CMK (cell line): ENCODE measurements at regions not wholly inside any gene's neighbourhood (a gene's known extent, or its start where the extent isn't known, plus 50 kb on each side); places are given as distances from the start of the nearest gene placed in this dataset.

Source experiments
- DNase-seq: peaks from one replicate; pipeline ENCODE4 v3.0.0-alpha.2; 2010; ENCODE audit warnings: low read depth

DNA sequence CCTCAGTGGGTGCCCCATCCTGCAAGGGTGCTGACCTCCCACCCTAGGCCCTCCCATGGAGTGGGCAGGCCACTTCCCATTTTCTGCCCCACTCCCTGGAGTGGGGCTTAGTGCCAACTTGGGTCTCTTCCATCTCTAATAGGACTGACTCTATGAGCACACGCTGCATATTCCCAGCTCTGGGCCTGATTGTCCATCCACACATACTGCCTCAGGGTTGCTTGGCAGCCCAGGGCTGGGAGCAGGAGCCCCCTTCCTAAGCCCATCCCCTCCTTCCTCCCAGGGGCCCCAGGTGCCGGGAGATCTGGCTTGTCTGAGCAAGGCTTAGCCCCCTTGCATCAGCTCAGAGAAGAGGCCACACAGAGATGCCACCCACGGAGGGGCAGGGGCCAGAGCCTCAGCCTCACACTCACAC lies 55.1 kb downstream of the PJA1 start:
- DNase-seq = no peak

DNA sequence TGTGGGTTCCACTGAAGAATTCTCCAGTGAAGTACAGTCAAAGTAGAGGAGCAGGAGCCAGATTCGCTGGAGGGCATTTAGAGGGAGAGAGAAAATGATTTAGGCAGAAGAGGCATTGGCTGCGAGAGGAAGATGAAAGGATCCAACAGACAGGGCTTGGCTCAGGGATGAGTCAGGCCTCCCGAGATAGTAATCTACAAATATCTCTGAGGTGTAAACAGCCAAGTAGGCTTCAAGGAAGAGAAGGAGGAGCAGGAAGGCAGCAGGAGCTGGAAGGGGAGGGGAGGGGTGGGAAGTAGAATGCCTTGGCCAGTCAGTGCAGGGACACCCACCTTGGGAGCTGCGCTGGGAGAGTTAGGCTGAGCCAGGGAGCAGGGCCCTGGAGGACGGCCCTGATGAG lies 55.5 kb downstream of the PJA1 start:
- no peak for DNase-seq

DNA sequence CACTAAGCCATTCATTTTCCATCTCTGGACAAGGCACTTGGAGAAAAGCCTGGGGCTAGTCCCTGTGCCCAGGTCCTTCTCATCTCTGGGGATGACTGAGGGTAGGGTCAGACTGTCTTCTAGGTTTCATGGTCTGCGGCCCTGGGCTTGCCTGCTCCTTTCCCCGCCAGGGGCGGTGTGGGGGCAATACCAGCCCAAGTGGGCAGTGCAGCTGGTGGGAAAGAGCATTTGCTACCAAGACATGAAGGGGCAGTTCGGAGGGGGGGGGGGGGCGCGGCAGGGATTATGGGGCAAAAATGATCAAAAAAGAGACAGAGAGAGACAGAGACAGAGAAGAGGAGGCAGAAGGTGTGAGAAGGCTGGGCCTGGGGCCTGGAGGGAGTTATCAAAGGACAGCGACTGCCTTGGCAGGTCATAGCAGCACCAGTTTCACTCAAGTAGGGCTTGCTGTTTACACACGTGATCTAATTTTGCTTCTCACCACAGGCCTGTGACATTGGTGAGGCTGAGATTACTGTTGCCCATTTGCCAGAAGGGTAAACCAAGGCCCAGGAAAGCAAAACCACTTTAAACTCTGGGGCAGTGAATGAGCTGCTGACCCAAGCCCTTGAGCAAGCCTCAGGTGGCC lies 56.1 kb downstream of the PJA1 start:
- no peak for DNase-seq

DNA sequence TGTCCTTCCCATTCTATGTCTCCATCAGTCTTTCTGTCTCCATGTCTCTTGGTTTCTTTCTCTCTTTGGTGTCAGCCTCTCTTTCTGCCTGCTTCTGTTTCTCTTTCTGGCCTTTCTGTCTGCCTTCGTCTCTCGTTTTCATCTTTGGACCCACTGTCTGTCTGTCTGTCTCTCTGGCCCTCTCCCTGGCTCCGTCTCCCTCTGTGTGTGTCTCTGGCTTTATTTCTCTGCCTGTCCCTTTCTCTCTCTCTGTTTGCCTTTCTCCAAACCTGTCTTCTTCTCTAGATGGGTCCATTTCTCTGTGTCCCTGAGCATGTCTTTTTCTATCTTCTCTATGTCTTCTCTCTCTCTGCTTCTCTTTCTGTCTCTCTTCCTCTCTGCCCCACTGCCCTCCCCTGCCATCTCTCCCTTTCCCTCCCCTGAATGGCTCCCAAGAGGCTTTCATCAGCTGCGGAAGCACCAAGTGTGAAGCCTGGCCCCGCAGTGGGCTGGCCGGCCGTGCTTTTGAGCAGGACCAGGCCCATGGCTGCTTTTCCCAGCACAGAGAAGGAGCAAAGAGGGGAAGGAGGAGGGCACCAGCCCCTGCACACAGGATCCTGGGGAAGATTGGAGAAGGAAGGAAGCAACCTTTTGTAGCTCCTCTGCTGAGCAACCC lies 57.4 kb downstream of the PJA1 start:
- no peak for DNase-seq

DNA sequence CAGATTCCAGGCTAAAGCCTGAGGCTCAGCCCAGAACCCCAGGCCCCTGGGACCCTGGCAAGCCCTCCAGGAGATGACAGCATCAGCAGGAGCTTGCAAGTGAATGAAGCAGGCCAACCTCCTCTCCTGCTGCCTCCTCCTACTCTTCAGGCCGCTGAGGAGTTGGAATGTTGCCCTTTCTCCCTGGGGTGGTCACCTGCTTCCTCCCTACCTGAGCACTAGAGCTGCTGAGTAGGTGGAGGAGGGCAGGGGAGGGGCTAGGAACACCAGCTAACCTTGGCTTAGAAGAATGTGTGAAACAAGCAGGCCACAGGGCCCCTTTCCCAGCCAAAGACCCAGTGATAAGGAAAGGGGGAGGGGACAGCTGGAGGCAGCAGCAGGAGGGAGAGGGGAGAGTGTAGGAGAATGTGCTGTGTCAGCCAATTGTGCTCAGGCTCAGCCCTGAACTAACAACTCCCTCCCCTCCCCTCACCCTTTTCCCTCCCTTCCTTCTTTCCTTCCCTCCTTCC lies 58.0 kb downstream of the PJA1 start:
- peak; percentile 7 for DNase-seq

DNA sequence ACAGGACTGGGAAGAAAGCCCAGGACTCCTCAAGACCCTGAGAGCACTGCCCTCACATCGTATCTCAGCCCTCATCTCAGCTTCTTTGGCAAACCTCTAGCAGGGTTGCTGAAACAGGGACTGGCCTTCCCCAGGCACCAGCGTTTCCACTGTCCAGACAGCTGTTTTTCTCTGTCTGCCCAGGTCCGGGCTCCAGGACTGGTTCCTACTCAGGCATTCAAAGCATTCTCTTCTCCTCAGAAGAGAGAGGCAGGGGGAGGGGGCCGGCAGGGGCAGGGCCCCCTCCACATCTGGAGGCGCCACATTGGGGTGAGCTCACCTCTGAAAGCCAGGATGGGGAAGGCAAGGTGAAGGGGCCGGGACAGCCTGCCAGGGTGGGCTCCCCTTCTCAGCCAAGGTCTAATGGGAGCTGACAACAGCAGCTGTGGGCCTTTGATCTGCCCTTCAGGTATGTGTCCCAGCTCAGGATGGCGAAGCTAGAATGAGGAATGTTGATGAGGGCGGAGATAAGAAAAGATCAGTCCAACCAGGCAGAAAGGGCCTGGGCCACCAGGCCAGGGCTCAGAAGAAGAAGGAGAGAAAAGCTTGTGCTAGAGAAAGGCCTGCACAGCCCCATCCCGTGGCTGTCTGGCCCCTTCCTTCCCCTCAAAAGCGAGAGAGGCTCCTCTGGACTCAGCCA lies 60.4 kb downstream of the PJA1 start:
- DNase-seq = no peak

DNA sequence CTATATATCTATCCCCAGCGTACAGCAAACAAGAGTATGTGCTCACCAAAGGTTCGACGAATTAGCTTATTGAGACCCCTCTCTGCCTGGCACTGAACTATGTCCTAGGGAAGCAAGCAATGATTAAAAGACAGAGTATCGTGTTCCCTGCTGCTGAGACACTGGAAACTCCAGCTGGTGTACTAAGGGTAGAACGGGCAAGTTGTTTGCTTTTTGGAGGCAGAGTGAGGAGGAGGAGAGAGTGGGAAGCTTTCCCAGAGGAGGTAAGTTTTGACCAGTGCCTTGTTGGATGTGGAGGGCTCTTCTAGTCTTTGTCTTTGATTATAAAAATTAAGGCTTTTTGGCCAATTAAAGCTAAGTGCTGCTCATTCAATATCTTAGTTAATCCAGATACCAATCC lies 61.7 kb downstream of the PJA1 start:
- DNase-seq = no peak

DNA sequence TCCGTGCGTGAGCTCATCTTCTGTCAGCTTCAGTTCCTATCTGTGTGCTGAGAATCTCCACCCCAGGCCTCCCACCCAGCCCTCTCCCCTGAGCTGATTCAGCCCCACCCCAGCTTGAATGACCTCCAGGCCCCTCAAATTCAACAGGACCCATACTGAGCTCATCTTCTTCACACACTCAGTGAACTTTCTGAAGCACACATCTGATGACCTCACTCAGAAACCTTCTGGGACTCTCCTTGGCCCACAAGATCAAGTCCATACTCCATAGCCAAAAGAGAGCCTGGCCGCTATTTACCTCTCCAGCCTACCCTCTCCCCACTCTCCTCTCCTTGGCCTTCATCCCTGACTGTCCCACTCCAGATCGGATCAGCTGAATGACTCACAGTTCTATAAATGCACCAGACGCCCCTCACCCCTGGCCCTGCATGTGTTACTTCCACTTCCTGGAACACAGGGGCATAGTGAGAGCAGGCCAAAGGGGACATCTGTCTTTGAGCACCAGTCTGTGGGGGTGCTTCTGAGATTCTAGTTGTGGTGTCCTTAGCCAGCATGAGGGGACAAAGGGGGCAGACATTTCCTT lies 62.5 kb downstream of the PJA1 start:
- no peak for DNase-seq

DNA sequence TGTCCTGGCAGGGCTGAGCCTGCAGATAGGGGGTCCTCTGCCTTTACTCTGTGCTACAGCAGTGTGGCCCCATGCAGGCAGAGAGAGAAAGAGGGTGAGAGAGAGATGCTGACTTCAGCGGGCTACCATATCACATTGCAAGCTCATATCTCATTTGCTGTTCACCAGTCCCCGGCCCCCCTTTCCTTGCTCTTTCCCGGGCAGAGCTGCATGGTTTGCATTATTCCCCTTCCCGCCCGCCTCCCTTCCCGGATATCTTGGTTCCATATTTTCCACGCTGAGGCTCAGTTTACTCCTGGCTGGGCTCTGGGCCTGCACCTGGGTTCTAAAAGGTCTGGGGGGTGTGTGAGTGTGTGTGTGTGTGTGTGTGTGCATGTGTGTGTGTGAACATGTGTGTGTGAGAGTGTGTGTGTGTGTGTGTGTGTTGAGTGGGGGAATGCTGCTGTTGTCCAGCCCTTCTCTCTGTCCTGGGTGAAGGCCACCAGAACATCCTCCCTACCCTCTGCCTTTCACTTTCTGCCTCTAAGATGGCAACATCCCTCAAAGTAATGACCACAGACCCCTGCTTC lies 63.5 kb downstream of the PJA1 start:
- DNase-seq = no peak

DNA sequence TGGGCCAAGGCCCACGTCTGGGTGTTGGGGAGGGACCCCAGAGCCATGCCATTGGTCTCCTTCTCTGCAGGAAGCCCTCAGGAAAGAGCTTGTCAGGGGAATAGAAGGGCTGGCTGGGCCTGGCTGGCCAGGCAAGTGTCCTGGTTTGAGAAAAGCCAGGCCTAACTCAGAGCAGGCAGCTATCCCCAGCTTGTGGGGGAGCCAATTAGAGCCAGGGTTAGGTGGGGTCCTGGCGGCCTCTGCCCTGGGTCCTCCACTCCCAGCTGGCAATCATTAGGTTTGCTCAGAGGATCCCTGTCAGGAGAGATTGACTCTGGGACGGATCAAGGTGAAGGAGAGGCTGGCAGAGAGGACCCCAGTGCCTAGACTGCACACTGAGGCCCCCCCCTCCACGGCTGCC lies 64.8 kb downstream of the PJA1 start:
- no peak for DNase-seq

DNA sequence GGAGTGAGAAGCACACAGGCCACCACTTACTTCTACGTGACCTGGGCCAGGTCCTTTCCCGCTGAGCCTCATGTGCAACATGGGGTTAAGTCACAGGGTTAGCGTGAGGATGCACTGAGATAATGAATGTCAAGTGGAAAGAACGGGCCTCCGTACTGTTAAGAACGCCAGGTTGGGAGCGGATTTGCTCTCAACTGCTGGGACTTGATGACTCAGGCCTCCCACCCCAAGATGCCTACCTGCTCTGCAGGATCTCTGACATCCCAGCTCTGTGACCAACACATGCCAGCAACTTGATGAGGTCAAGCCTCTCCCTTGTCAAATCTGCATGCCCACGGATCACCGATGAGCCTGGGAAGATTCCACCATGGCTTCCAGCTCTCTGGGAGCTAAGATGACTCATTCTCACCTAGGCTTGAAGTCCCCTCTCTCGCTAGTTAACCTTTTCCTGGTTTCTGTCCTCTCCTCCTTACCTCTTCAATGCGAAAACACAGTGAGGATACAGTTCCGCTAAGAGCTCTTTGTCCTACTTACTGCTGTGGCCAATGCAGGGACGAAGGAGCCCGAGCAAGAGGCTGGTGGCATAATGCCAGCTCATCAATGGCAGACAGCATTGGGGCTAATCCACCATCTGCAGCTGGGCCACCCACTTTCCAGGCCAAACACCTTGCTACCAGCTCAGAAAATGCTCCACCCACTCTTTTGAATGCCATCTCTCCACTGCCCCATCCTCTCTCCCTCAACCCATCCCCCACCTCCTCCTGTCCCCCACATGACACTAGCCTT lies 67.6 kb downstream of the PJA1 start:
- no peak for DNase-seq

DNA sequence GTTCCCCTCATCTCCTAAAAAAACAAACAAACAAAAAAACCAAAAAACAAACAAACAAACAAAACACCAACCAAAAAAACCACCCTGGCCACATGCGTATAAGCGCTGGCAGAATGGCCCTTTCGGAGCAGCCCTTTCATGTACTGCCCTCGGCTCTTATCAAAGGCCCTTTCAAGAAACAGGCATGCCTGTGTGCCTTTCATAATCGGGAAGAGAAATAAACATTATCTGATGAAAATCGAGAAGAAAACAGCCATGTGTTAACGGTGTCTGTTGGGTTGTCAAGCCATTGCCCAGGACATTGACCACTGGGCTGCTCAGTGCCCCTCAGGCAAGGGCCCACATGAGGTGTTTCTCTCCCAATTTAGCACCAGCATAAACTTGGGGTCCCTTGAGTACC lies 68.3 kb downstream of the PJA1 start:
- no peak for DNase-seq

DNA sequence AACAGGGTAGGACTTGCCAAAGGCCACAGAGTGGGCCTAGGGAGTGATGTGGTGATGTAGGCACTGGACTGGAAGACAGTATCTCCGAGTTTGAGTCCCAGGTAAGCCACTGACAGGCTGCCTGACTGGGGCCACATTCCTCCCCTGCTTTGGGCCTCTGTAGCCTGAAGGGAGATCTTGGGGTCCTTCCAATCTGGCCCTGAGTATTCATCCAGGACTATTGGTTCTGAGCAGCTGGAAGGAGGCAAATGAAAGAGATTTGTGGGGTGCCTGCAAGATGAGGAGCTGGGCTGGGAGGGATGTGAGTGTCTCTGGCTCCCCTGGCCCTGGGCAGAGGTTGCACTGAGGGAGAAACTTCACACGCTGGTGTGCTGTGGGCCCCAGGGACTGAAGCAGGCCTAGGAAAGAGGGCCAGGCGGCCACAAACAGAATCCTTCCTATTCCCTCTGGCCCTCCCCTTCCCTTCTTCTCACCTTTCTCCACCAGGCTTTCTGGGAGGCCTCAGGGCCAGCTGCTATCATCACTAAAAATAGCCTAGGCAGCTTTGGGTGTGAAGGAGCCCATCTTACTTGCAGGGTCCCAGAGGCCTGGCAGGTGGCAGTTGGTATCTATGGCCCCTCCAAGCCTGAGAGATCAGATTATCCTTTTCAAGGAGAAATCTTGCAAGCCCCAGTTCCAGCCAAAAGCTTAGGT lies 70.1 kb downstream of the PJA1 start:
- no peak for DNase-seq

DNA sequence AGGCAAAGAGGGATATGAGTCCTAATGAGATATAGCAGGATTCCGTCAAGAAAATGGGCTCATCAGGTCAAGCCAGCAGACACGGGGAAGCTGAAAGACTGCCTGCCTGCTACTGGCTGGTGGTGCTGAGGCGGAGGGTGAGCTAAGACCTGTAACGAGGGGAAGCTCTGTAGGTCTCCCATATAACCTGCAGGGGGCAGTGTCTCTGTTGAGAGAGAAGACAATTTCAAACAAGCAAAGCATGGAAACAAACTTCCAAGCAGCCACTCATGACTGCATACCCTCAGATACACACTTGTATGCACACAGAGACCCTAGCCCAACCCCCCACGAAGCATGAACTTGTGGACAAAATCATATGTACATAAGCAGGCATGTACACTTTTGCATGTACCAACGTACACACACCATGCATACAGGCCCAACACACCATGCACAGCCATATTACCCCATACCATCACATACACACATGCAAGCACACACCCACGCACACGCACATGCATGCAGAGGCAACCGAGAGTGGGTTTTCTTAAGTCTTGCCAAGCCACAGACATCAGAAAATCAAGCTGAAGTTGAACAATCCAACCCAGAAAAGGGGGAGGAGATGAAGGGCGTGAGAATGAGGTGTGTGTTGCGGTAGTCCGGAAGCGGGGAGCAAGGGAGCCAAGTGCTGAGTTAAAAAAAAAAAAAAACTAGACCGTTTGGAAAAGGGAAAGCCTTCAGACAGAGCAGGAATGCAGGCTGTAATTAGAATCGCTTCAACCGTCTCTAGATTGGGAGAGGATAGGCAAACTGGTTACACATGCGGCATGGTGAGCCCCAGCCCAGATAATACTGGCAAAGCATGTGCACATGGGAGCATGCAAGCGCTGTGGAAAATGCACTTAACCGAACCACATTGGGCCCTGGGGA lies 71.0 kb downstream of the PJA1 start:
- DNase-seq = peak; percentile 24

DNA sequence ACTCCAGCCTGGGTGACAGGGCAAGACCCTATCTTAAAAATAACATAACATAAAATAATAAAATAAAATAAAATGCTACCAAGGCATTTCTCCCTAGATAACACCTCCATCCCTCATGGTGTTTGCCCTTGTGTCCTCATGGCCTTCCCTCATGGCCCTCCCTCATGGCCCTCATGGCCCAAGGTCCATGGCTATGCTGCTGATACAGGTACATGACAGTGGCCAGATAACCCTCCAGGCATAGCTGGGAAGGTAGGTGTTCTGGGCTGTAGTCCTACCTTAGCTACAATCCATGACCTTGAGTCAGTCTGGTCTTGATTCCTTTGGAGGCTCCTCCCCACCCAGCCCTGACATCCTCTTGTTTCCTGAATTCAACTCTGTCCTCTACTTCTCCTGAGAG lies 75.2 kb downstream of the PJA1 start:
- DNase-seq = no peak

DNA sequence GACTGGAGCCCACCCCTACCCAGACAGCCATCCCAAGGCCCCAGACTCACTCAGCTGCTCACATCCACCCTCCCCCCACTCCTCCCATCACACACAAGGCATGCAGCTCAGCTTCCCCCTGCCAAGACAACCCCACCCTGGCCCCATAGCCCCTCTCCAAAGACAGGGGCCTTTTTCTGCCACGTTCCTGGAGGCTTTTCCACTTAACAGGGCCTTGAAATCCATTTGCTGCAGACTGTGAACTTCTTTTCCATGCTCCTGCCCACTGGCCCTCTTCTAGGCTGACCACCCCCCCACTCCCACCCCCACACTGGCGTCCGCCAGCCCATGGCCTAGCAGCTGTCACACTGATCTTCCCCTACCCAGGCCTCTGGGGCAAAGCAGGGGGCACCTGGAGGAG lies 76.0 kb downstream of the PJA1 start:
- no peak for DNase-seq

DNA sequence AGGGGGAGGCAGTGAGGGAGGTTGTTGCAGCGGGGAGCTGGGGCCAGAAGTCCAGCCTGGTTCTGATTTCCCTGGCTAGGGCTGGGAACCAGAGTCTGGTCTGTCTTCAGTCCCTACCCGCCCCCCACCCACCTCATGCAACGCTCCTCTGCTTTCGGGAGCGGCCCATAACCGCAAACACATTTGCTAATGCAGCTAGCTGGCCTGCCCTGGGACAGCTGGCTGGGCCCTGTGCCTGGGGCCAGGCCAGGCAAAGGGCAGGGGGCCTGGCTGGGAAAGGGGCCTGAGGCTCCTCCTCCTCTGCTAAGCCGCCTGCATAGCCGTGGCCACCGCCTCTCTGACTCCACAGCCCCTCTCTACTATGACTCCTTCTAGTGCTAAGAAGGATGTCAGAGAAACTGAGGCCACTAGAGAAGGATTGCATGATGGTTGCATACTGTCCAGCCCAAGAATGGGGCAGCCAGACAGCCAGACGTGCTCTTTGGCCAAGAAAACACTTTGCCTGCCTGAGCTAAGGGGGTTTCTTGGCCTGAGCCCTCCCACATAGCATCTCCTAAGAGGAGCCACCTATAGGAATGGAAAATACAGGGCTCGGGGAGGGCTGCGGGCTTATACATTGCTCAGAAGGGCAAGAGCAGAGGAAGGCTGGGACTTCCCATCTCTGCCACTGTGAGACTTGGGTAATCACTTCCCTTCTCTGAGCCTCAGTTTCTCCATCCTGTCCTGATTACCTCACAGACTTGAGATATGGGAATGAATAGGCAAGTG lies 76.9 kb downstream of the PJA1 start:
- no peak for DNase-seq

DNA sequence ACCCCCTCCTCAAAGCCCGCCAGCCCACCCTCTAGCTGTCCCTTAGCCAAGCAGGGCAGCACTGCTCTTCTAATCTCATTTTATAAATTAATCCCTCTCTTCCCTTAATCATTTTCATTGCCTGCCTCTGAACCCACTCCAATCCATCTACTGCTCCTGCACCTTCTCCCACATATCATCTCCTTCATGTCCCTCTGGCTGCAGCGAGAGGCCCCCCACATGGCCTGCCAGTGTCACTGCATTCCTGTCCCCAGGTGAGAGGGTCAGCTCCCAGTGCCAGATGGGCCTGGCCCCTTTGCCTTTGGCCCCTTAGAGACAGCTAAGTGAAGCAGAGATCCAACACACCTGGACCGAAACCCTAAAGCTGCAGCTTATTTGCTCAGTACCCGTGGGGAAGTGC lies 79.4 kb downstream of the PJA1 start:
- DNase-seq = no peak

DNA sequence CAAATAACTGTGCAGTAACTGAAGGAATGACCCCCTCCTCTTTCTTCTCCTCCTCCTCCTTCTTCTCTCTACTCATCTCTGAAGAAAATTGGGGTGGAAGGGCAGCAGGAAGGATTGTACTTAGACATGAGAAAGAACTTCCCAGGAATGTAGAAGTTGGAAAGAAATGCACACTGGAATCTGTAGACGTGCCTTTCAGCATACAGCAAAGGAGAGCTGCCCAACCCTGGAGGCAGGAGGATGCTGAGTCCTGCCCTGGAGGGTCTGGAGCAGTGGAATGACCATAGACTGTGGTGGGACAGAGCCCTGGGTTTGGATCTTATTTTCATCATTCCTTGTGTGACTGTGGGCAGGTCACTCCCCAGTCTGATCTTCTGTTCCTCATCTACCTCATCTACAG lies 80.1 kb downstream of the PJA1 start:
- no peak for DNase-seq
